ENCODE measurements at regions not wholly inside any gene's neighbourhood (a gene's known extent, or its start where the extent isn't known, plus 50 kb on each side); places are given as distances from the start of the nearest gene placed in this dataset.
"Not testable (repeated sequence)": the region's sequence is repeated elsewhere in the genome, so short reads cannot be mapped to it uniquely, and the experiment has no call there.

DNA sequence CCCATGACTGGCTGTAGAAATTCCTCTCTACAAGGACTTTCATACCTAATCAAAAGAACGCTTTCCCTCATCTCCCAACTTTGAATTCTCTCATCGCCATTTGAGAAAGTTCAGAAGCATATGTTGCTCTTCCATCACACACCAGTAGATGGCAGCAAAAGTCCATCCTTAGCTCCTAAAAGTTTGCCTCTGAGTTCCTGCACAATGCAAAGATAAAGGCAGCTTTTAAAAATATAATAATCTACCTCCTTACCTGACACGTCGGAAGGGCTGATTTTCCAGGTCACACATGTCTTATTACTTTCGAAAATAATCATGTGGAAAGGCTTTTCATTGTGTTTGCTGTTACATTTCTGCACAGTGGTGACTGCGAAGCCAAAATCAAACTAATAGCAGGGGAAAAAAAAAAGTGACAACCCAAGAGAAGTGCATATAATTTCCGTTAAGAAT is 456.7 kb upstream of the SEL1L start:
- 29% methylated on average over 7 of the region's 7 CpGs for WGBS
- DNase-seq (ENCODE audit: low read depth in 6 of 9, low spot score in 9 of 9), result peak in 8 of 9 donors; percentile 5 to 55 (median 20)
- Histone ChIP-seq H3K4me3 (ENCODE audit: low read length in 2 of 2) (no peak overlapping the region), H3K27me3 (ENCODE audit: control insufficient read depth in 2 of 2, insufficient read depth in 1 of 2, low read length in 1 of 2) (no peaks in the 10 kb centered on the region), H3K36me3 (ENCODE audit: control insufficient read depth in 2 of 2, insufficient read depth in 2 of 2, low read length in 1 of 2) (no peaks in the 10 kb centered on the region), H3K4me1 (ENCODE audit: control insufficient read depth in 2 of 2, insufficient read depth in 2 of 2, low read length in 2 of 2) (no peaks in the 10 kb centered on the region), H3K27ac (ENCODE audit: low read depth in 1 of 2, low read length in 1 of 2) (no peak overlapping the region), H3K9me3 (ENCODE audit: control insufficient read depth in 2 of 2, insufficient read depth in 1 of 2, low read length in 1 of 2) (no peaks in the 10 kb centered on the region)

GRCh38 chr14:81991998-81992397 is 458.3 kb upstream of the SEL1L start:
- Histone ChIP-seq H3K36me3 (ENCODE audit: control insufficient read depth in 2 of 2, insufficient read depth in 2 of 2, low read length in 1 of 2) (no peaks in the 10 kb centered on the region), H3K4me1 (ENCODE audit: control insufficient read depth in 2 of 2, insufficient read depth in 2 of 2, low read length in 2 of 2) (no peaks in the 10 kb centered on the region), H3K27ac (ENCODE audit: low read depth in 1 of 2, low read length in 1 of 2) (no peak overlapping the region), H3K9me3 (ENCODE audit: control insufficient read depth in 2 of 2, insufficient read depth in 1 of 2, low read length in 1 of 2) (no peaks in the 10 kb centered on the region), H3K27me3 (ENCODE audit: control insufficient read depth in 2 of 2, insufficient read depth in 1 of 2, low read length in 1 of 2) (no peaks in the 10 kb centered on the region), H3K4me3 (ENCODE audit: low read length in 2 of 2) (no peak overlapping the region)
- 84% methylated on average over 1 of the region's 1 CpG for WGBS
- DNase-seq (ENCODE audit: low read depth in 6 of 9, low spot score in 9 of 9), result no peak

GRCh38 chr14:81993432-81993831 is 459.8 kb upstream of the SEL1L start:
- Histone ChIP-seq H3K4me3 (ENCODE audit: low read length in 2 of 2) (no peak overlapping the region), H3K36me3 (ENCODE audit: control insufficient read depth in 2 of 2, insufficient read depth in 2 of 2, low read length in 1 of 2) (no peaks in the 10 kb centered on the region), H3K4me1 (ENCODE audit: control insufficient read depth in 2 of 2, insufficient read depth in 2 of 2, low read length in 2 of 2) (no peaks in the 10 kb centered on the region), H3K9me3 (ENCODE audit: control insufficient read depth in 2 of 2, insufficient read depth in 1 of 2, low read length in 1 of 2) (no peaks in the 10 kb centered on the region), H3K27ac (ENCODE audit: low read depth in 1 of 2, low read length in 1 of 2) (no peak overlapping the region), H3K27me3 (ENCODE audit: control insufficient read depth in 2 of 2, insufficient read depth in 1 of 2, low read length in 1 of 2) (no peaks in the 10 kb centered on the region)
- WGBS, result 90% methylated on average over 3 of the region's 3 CpGs
- no peak for DNase-seq (ENCODE audit: low read depth in 6 of 9, low spot score in 9 of 9)

GRCh38 chr14:82003426-82003825 is 469.8 kb upstream of the SEL1L start:
- Histone ChIP-seq H3K4me1 (ENCODE audit: control insufficient read depth in 2 of 2, insufficient read depth in 2 of 2, low read length in 2 of 2) (no peaks in the 10 kb centered on the region), H3K27ac (ENCODE audit: low read depth in 1 of 2, low read length in 1 of 2) (no peak overlapping the region), H3K27me3 (ENCODE audit: control insufficient read depth in 2 of 2, insufficient read depth in 1 of 2, low read length in 1 of 2) (no peaks in the 10 kb centered on the region), H3K9me3 (ENCODE audit: control insufficient read depth in 2 of 2, insufficient read depth in 1 of 2, low read length in 1 of 2) (no peaks in the 10 kb centered on the region), H3K4me3 (ENCODE audit: low read length in 2 of 2) (no peak overlapping the region), H3K36me3 (ENCODE audit: control insufficient read depth in 2 of 2, insufficient read depth in 2 of 2, low read length in 1 of 2) (no peaks in the 10 kb centered on the region)
- WGBS, result 22% methylated on average over 1 of the region's 1 CpG
- peak in 1 of 9 donors; percentile 4 for DNase-seq (ENCODE audit: low read depth in 6 of 9, low spot score in 9 of 9)

GRCh38 chr14:82009076-82009475 is 475.4 kb upstream of the SEL1L start:
- H3K4me3 ChIP-seq (ENCODE audit: low read length in 2 of 2), result no peak overlapping the region
- H3K4me1 ChIP-seq (ENCODE audit: control insufficient read depth in 2 of 2, insufficient read depth in 2 of 2, low read length in 2 of 2), result no peaks in the 10 kb centered on the region
- WGBS, result 20% methylated on average over 3 of the region's 3 CpGs
- no peak for DNase-seq (ENCODE audit: low read depth in 6 of 9, low spot score in 9 of 9)
- H3K27ac ChIP-seq (ENCODE audit: low read depth in 1 of 2, low read length in 1 of 2), result no peak overlapping the region
- no peaks in the 10 kb centered on the region for H3K27me3 ChIP-seq (ENCODE audit: control insufficient read depth in 2 of 2, insufficient read depth in 1 of 2, low read length in 1 of 2)
- H3K9me3 ChIP-seq (ENCODE audit: control insufficient read depth in 2 of 2, insufficient read depth in 1 of 2, low read length in 1 of 2), result peaks cover 0 to 7% of the 10 kb centered on the region in 2 donors
- H3K36me3 ChIP-seq (ENCODE audit: control insufficient read depth in 2 of 2, insufficient read depth in 2 of 2, low read length in 1 of 2), result no peaks in the 10 kb centered on the region

- H3K9me3 ChIP-seq (ENCODE audit: control insufficient read depth in 2 of 2, insufficient read depth in 1 of 2, low read length in 1 of 2), result peaks cover 0 to 7% of the 10 kb centered on the region in 2 donors
- DNase-seq (ENCODE audit: low read depth in 6 of 9, low spot score in 9 of 9), result no peak
- no peak overlapping the region for H3K4me3 ChIP-seq (ENCODE audit: low read length in 2 of 2)
- H3K27ac ChIP-seq (ENCODE audit: low read depth in 1 of 2, low read length in 1 of 2), result no peak overlapping the region
- no peaks in the 10 kb centered on the region for H3K27me3 ChIP-seq (ENCODE audit: control insufficient read depth in 2 of 2, insufficient read depth in 1 of 2, low read length in 1 of 2)
- no peaks in the 10 kb centered on the region for H3K36me3 ChIP-seq (ENCODE audit: control insufficient read depth in 2 of 2, insufficient read depth in 2 of 2, low read length in 1 of 2)
- 93% methylated on average over 2 of the region's 2 CpGs for whole genome bisulfite sequencing
- no peaks in the 10 kb centered on the region for H3K4me1 ChIP-seq (ENCODE audit: control insufficient read depth in 2 of 2, insufficient read depth in 2 of 2, low read length in 2 of 2)
Observed at GRCh38 chr14:82009993-82010392, 476.3 kb upstream of the SEL1L start.

DNA sequence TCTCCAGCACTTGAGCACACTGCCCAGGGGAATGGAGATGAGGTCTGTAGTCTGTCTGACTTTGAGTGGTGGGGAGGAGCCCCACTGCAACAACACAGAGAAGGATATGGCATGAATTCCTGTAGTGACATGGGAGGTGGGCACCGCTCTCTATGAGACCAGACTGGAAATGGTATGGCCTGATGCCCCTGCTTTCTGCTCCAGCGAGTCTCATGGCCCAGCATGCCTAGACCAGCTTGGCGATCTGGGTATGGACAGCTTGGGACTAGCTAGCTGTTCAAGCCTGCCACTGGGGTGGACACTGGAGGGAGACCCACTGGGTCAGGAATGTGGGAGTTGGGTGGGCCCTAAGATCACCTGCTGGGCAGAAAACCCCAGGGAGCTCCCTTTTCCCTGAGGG is 477.8 kb upstream of the SEL1L start:
- H3K9me3 ChIP-seq (ENCODE audit: control insufficient read depth in 2 of 2, insufficient read depth in 1 of 2, low read length in 1 of 2), result peaks cover 0 to 7% of the 10 kb centered on the region in 2 donors
- H3K36me3 ChIP-seq (ENCODE audit: control insufficient read depth in 2 of 2, insufficient read depth in 2 of 2, low read length in 1 of 2), result no peaks in the 10 kb centered on the region
- no peak overlapping the region for H3K27ac ChIP-seq (ENCODE audit: low read depth in 1 of 2, low read length in 1 of 2)
- H3K27me3 ChIP-seq (ENCODE audit: control insufficient read depth in 2 of 2, insufficient read depth in 1 of 2, low read length in 1 of 2), result no peaks in the 10 kb centered on the region
- no peak for DNase-seq (ENCODE audit: low read depth in 6 of 9, low spot score in 9 of 9)
- H3K4me3 ChIP-seq (ENCODE audit: low read length in 2 of 2), result no peak overlapping the region
- 98% methylated on average over 3 of the region's 3 CpGs for WGBS
- no peaks in the 10 kb centered on the region for H3K4me1 ChIP-seq (ENCODE audit: control insufficient read depth in 2 of 2, insufficient read depth in 2 of 2, low read length in 2 of 2)

- Histone ChIP-seq H3K27ac (ENCODE audit: low read depth in 1 of 2, low read length in 1 of 2) (no peak overlapping the region), H3K27me3 (ENCODE audit: control insufficient read depth in 2 of 2, insufficient read depth in 1 of 2, low read length in 1 of 2) (no peaks in the 10 kb centered on the region), H3K4me3 (ENCODE audit: low read length in 2 of 2) (no peak overlapping the region), H3K9me3 (ENCODE audit: control insufficient read depth in 2 of 2, insufficient read depth in 1 of 2, low read length in 1 of 2) (peaks cover 0 to 3% of the 10 kb centered on the region in 2 donors), H3K36me3 (ENCODE audit: control insufficient read depth in 2 of 2, insufficient read depth in 2 of 2, low read length in 1 of 2) (no peaks in the 10 kb centered on the region), H3K4me1 (ENCODE audit: control insufficient read depth in 2 of 2, insufficient read depth in 2 of 2, low read length in 2 of 2) (no peaks in the 10 kb centered on the region)
- 91% methylated on average over 1 of the region's 1 CpG for WGBS
- no peak for DNase-seq (ENCODE audit: low read depth in 6 of 9, low spot score in 9 of 9)
Observed at GRCh38 chr14:82029038-82029437, 495.4 kb upstream of the SEL1L start.

DNA sequence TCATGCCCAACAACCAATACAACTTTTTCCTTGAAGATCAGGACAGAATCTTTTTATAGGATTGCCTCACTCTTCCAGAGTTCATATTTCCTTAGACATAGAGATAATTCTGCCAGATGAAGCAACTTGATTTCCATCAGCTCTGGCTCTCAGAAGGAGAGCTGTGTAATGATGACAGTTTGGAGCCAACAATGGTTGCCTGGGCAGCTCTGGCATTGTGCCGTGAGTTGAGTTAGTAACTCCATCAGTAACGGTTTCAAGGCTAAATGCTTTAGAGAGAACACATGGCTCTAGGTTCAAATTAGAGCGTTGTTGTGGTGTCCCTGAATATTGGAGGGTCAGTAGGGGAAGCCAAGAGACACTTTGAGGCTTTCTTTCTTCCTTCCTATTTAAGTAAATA is 501.7 kb upstream of the SEL1L start:
- no peaks in the 10 kb centered on the region for H3K9me3 ChIP-seq (ENCODE audit: control insufficient read depth in 2 of 2, insufficient read depth in 1 of 2, low read length in 1 of 2)
- no peak overlapping the region for H3K27ac ChIP-seq (ENCODE audit: low read depth in 1 of 2, low read length in 1 of 2)
- H3K4me1 ChIP-seq (ENCODE audit: control insufficient read depth in 2 of 2, insufficient read depth in 2 of 2, low read length in 2 of 2), result no peaks in the 10 kb centered on the region
- no peak for DNase-seq (ENCODE audit: low read depth in 6 of 9, low spot score in 9 of 9)
- no peaks in the 10 kb centered on the region for H3K36me3 ChIP-seq (ENCODE audit: control insufficient read depth in 2 of 2, insufficient read depth in 2 of 2, low read length in 1 of 2)
- WGBS, result 59% methylated on average over 3 of the region's 3 CpGs
- H3K27me3 ChIP-seq (ENCODE audit: control insufficient read depth in 2 of 2, insufficient read depth in 1 of 2, low read length in 1 of 2), result no peaks in the 10 kb centered on the region
- no peak overlapping the region for H3K4me3 ChIP-seq (ENCODE audit: low read length in 2 of 2)

DNA sequence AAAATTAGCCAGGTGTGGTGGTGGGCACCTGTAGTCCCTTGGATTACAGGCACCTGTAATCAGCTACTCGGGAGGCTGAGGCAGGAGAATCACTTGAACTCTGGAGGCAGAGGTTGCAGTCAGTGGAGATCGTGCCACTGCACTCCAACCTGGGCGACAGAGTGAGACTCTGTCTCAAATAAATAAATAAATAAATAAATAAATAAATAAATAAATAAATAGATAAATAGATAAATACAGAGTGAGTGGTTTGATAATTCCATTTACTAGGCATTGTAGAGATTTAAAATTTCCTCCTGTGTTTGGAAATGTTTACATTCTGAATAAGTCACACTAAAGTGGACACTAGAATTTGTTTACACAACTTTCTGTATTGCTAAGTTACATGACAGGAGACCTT is 504.4 kb upstream of the SEL1L start:
- not testable (repeated sequence) for DNase-seq (ENCODE audit: low read depth in 6 of 9, low spot score in 9 of 9)
- 94% methylated on average over 3 of the region's 3 CpGs for WGBS

More for the DNA sequence above, 504.4 kb upstream of the SEL1L start:
- H3K36me3 ChIP-seq (ENCODE audit: control insufficient read depth in 2 of 2, insufficient read depth in 2 of 2, low read length in 1 of 2); H3K9me3 ChIP-seq (ENCODE audit: control insufficient read depth in 2 of 2, insufficient read depth in 1 of 2, low read length in 1 of 2); H3K4me3 ChIP-seq (ENCODE audit: low read length in 2 of 2); H3K27ac ChIP-seq (ENCODE audit: low read depth in 1 of 2, low read length in 1 of 2); H3K4me1 ChIP-seq (ENCODE audit: control insufficient read depth in 2 of 2, insufficient read depth in 2 of 2, low read length in 2 of 2); H3K27me3 ChIP-seq (ENCODE audit: control insufficient read depth in 2 of 2, insufficient read depth in 1 of 2, low read length in 1 of 2): not testable (repeated sequence)

Data from thymus (tissue), 11 donors.